SU-DHL-6 (cell line): ENCODE measurements at regions not wholly inside any gene's neighbourhood (a gene's known extent, or its start where the extent isn't known, plus 50 kb on each side); places are given as distances from the start of the nearest gene placed in this dataset.
"Not testable (repeated sequence)": the region's sequence is repeated elsewhere in the genome, so short reads cannot be mapped to it uniquely, and the experiment has no call there.

Source experiments
- H2AFZ ChIP-seq: fragments of 200-600 bp; sonication (generic); 2 replicates; pipeline ENCODE4 v1.6.1; 2014; ENCODE audit warnings: low read depth, mild to moderate bottlenecking, moderate library complexity, mixed read lengths, antibody characterized with exemption, low read length; ENCODE audit not compliant: severe bottlenecking
- H3F3A ChIP-seq: fragments of 200-600 bp; shearing (Covaris generic); 2 replicates; pipeline ENCODE4 v1.6.0; 2016; ENCODE audit warnings: antibody characterized with exemption, mild to moderate bottlenecking; ENCODE audit not compliant: insufficient read depth
- H3K27ac ChIP-seq: fragments of 200-600 bp; sonication (generic); 2 replicates; pipeline ENCODE4 v1.5.1; 2016; ENCODE audit warnings: low read depth, mild to moderate bottlenecking, low read length, moderate library complexity, mixed read lengths
- H3K27me3 ChIP-seq: fragments of 200-600 bp; sonication (generic), shearing (Covaris generic); 2 replicates; pipeline ENCODE4 v1.6.0; 2014; ENCODE audit warnings: mild to moderate bottlenecking, low read length
- H3K36me3 ChIP-seq: fragments of 200-600 bp; sonication (generic); 2 replicates; pipeline ENCODE4 v1.6.1; 2014; ENCODE audit warnings: mild to moderate bottlenecking, low read length, mixed read lengths
- H3K4me2 ChIP-seq: fragments of 300-600, 200-600 bp; shearing (Covaris generic), sonication (generic); 2 replicates; pipeline ENCODE4 v1.6.0; 2014; ENCODE audit warnings: low read length, low read depth, mild to moderate bottlenecking; ENCODE audit not compliant: poor library complexity, severe bottlenecking
- H3K4me3 ChIP-seq: fragments of 200-600 bp; sonication (generic); 2 replicates; pipeline ENCODE4 v1.5.1; 2014; ENCODE audit warnings: antibody characterized with exemption, low read length, mild to moderate bottlenecking, mixed read lengths; ENCODE audit not compliant: insufficient read depth, poor library complexity, severe bottlenecking
- H3K79me2 ChIP-seq: fragments of 200-600 bp; sonication (generic); 2 replicates; pipeline ENCODE4 v1.6.1; 2014; ENCODE audit warnings: mild to moderate bottlenecking, low read length, moderate library complexity; ENCODE audit not compliant: insufficient read depth
- H3K9ac ChIP-seq: fragments of 200-600 bp; sonication (generic); 2 replicates; pipeline ENCODE4 v1.7.0; 2014; ENCODE audit warnings: mild to moderate bottlenecking, low read length
- H3K9me2 ChIP-seq: fragments of 200-600 bp; sonication (generic); replicated peaks from 2 replicates; pipeline ENCODE4 v1.6.1; 2014; ENCODE audit warnings: low read length; ENCODE audit not compliant: insufficient read depth
- H3K9me3 ChIP-seq: fragments of 200-600 bp; sonication (generic); 2 replicates; pipeline ENCODE4 v1.6.1; 2014; ENCODE audit warnings: low read length, mixed read lengths; ENCODE audit not compliant: insufficient read depth
- H4K20me1 ChIP-seq: fragments of 200-600 bp; sonication (generic); 2 replicates; pipeline ENCODE4 v1.6.1; 2014; ENCODE audit warnings: low read depth, mild to moderate bottlenecking, antibody characterized with exemption, low read length, moderate library complexity, mixed read lengths
- EZH2phosphoT487 ChIP-seq: fragments of 200-600 bp; sonication (generic), shearing (Covaris generic); conservative IDR thresholded peaks from 2 replicates; pipeline ENCODE4 v1.6.1; 2018; ENCODE audit warnings: mild to moderate bottlenecking, antibody characterized with exemption, low read length, moderate library complexity, mixed read lengths
- TF ChIP-seq, protein P1 (sequence below): fragments of 200-600 bp; sonication (generic); IDR thresholded peaks from one replicate; pipeline ENCODE4 v1.5.1; 2017; ENCODE audit warnings: antibody characterized with exemption, mild to moderate bottlenecking, low read length, moderate library complexity; ENCODE audit not compliant: insufficient read depth, poor library complexity, severe bottlenecking

GRCh38 chr17:22229821-22230220, 537.5 kb downstream of the KCNJ18 start:
- H3K9me3 ChIP-seq, H3K9ac ChIP-seq, H3K4me3 ChIP-seq, H3K27me3 ChIP-seq, H3F3A ChIP-seq, H3K4me2 ChIP-seq, H4K20me1 ChIP-seq, H3K27ac ChIP-seq, H3K36me3 ChIP-seq, H2AFZ ChIP-seq, H3K9me2 ChIP-seq, H3K79me2 ChIP-seq: not testable (repeated sequence)

- no peaks in the 10 kb centered on the region for H4K20me1 ChIP-seq
- no peak overlapping the region for H3K27ac ChIP-seq
- no peaks in the 10 kb centered on the region for H3F3A ChIP-seq
- H3K9me2 ChIP-seq = no peaks in the 10 kb centered on the region
- H2AFZ ChIP-seq = no peak overlapping the region
- no peak overlapping the region for H3K4me2 ChIP-seq
- H3K9me3 ChIP-seq = peaks cover 13% of the 10 kb centered on the region; the same call in 1 of the 2 replicates
- H3K4me3 ChIP-seq = no peak overlapping the region
- no peak for TF ChIP-seq EZH2phosphoT487
- no peaks in the 10 kb centered on the region for H3K36me3 ChIP-seq
- no peaks in the 10 kb centered on the region for H3K79me2 ChIP-seq
- H3K9ac ChIP-seq = no peak overlapping the region
- no peaks in the 10 kb centered on the region for H3K27me3 ChIP-seq
These were observed 541.1 kb downstream of the KCNJ18 start for GRCh38 chr17:22233382-22233781.

DNA sequence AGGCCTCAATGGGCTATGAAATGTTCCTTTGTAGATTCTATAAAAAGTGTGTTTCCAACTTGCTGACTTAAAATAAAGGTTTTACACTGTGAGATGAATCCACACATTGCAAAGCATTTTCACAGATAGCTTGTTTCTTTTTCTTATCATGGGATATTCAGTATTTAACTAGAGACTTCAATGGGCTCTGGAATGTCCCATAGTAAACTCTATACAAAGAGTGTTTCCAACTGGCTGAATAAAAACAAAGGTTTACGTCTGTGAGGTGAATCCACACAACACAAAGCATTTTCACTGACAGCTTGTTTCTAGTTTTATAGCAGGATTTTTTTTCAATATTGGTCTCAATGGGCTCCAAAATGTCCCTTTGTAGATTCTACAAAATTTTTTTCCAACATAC, 550.1 kb downstream of the KCNJ18 start:
- Histone ChIP-seq H3K36me3 (no peaks in the 10 kb centered on the region), H3K27ac (no peak overlapping the region), H2AFZ (no peak overlapping the region), H3K4me3 (no peak overlapping the region), H3K79me2 (no peaks in the 10 kb centered on the region), H3K27me3 (no peaks in the 10 kb centered on the region), H3K4me2 (no peak overlapping the region), H3F3A (no peaks in the 10 kb centered on the region), H4K20me1 (no peaks in the 10 kb centered on the region), H3K9me2 (no peaks in the 10 kb centered on the region), H3K9ac (no peak overlapping the region), H3K9me3 (peaks cover 3% of the 10 kb centered on the region; the same call in 1 of the 2 replicates)
- TF ChIP-seq, protein P1, sequence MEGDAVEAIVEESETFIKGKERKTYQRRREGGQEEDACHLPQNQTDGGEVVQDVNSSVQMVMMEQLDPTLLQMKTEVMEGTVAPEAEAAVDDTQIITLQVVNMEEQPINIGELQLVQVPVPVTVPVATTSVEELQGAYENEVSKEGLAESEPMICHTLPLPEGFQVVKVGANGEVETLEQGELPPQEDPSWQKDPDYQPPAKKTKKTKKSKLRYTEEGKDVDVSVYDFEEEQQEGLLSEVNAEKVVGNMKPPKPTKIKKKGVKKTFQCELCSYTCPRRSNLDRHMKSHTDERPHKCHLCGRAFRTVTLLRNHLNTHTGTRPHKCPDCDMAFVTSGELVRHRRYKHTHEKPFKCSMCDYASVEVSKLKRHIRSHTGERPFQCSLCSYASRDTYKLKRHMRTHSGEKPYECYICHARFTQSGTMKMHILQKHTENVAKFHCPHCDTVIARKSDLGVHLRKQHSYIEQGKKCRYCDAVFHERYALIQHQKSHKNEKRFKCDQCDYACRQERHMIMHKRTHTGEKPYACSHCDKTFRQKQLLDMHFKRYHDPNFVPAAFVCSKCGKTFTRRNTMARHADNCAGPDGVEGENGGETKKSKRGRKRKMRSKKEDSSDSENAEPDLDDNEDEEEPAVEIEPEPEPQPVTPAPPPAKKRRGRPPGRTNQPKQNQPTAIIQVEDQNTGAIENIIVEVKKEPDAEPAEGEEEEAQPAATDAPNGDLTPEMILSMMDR = no peak
- no peak for TF ChIP-seq EZH2phosphoT487

GRCh38 chr17:22251498-22251897, 559.2 kb downstream of the KCNJ18 start:
- H3F3A ChIP-seq = no peaks in the 10 kb centered on the region
- no peaks in the 10 kb centered on the region for H3K36me3 ChIP-seq
- H3K27ac ChIP-seq = no peak overlapping the region
- H3K4me2 ChIP-seq = no peak overlapping the region
- H3K9me3 ChIP-seq = peaks cover 14% of the 10 kb centered on the region; the same call in 1 of the 2 replicates
- H3K79me2 ChIP-seq = no peaks in the 10 kb centered on the region
- TF ChIP-seq EZH2phosphoT487 = no peak
- TF ChIP-seq, protein P1 = no peak
- H3K4me3 ChIP-seq = no peak overlapping the region
- no peaks in the 10 kb centered on the region for H4K20me1 ChIP-seq
- no peak overlapping the region for H3K9ac ChIP-seq
- peak overlapping the region; percentile 66 for H2AFZ ChIP-seq
- H3K27me3 ChIP-seq = no peaks in the 10 kb centered on the region
- H3K9me2 ChIP-seq = no peaks in the 10 kb centered on the region
